ENCODE measurements at regions not wholly inside any gene's neighbourhood (a gene's known extent, or its start where the extent isn't known, plus 50 kb on each side); places are given as distances from the start of the nearest gene placed in this dataset.

DNA sequence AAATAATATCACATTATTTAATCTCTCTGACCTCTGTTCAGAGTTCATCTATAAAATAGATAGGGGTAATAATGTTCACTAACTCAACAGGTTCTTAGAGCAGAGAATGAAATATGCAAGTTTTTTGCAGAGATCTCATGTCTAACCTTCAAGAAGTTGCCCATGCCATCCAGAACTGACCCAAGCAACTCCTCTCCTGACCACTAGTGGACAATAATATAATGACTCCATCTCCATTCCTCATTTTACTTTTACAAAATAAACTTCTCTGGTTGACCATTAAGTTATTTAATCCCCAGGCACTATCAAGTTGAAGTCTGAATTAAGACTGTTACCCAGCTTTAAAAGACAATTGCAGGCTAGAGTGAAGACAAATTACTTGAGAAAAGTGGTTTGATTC, 382.6 kb downstream of the KCNA4 start:
- Mint-ChIP-seq H3K27me3 (ENCODE audit: low read depth) (peaks cover 21% of the 10 kb centered on the region), H3K27ac (ENCODE audit: unreplicated experiment) (no peak overlapping the region), H3K4me1 (ENCODE audit: low read depth) (no peaks in the 10 kb centered on the region), H3K9me3 (ENCODE audit: low read depth) (peaks cover 2% of the 10 kb centered on the region), H3K4me3 (ENCODE audit: unreplicated experiment) (no peak overlapping the region), H3K36me3 (ENCODE audit: low read depth) (no peaks in the 10 kb centered on the region)
- DNase-seq (ENCODE audit: low spot score): no peak
- TF ChIP-seq, protein P1, sequence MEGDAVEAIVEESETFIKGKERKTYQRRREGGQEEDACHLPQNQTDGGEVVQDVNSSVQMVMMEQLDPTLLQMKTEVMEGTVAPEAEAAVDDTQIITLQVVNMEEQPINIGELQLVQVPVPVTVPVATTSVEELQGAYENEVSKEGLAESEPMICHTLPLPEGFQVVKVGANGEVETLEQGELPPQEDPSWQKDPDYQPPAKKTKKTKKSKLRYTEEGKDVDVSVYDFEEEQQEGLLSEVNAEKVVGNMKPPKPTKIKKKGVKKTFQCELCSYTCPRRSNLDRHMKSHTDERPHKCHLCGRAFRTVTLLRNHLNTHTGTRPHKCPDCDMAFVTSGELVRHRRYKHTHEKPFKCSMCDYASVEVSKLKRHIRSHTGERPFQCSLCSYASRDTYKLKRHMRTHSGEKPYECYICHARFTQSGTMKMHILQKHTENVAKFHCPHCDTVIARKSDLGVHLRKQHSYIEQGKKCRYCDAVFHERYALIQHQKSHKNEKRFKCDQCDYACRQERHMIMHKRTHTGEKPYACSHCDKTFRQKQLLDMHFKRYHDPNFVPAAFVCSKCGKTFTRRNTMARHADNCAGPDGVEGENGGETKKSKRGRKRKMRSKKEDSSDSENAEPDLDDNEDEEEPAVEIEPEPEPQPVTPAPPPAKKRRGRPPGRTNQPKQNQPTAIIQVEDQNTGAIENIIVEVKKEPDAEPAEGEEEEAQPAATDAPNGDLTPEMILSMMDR (IDR thresholded peaks at IDR 0.05): peak; percentile 61

DNA sequence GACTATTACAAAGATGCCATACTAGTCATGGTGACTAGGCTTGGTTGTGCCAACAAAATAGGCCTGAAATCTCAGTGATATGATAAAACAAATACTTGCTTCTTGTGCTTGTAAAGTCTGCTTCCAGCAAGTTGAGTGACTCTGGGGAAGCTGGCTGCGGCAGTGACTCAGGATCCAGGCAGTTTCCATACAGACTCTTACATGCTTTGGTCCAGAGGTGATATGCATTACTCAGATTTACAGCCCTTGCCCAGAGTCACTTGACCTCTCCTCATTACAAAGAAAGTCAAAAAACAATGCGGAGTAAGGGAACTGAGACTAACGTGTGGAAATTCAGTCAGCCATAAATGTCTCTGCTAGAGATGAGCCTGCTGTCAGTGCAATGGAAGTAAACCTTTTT, 387.5 kb downstream of the KCNA4 start:
- Mint-ChIP-seq H3K4me3 (ENCODE audit: unreplicated experiment) (no peak overlapping the region), H3K36me3 (ENCODE audit: low read depth) (no peaks in the 10 kb centered on the region), H3K27me3 (ENCODE audit: low read depth) (peaks cover 10% of the 10 kb centered on the region), H3K4me1 (ENCODE audit: low read depth) (peaks cover 5% of the 10 kb centered on the region), H3K27ac (ENCODE audit: unreplicated experiment) (no peak overlapping the region), H3K9me3 (ENCODE audit: low read depth) (peaks cover 2% of the 10 kb centered on the region)
- TF ChIP-seq, protein P1 (IDR thresholded peaks at IDR 0.05): no peak
- DNase-seq (ENCODE audit: low spot score): no peak

DNA sequence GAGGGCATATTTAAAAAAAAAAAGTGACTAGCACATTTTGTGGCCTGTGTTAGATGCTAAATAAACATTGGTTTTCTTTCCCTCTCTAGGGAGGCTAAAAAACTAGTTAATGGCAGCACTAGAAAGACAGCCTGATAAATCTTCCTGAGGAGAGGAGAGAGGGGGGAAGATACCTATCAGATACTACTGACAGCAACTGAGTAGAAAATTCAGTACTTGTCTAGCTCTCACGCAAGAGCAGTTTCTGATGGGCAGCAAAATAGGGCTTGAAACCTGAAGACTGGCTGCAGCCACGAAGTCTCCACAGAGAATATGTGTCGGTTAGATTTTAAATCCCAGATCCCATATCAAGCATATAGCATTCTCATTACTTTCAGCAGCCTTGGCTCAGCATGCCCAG, 388.2 kb downstream of the KCNA4 start:
- no peaks in the 10 kb centered on the region for H3K36me3 Mint-ChIP-seq (ENCODE audit: low read depth)
- H3K27ac Mint-ChIP-seq (ENCODE audit: unreplicated experiment): no peak overlapping the region
- TF ChIP-seq, protein P1 (IDR thresholded peaks at IDR 0.05): no peak
- peaks cover 10% of the 10 kb centered on the region for H3K27me3 Mint-ChIP-seq (ENCODE audit: low read depth)
- H3K4me3 Mint-ChIP-seq (ENCODE audit: unreplicated experiment): no peak overlapping the region
- H3K9me3 Mint-ChIP-seq (ENCODE audit: low read depth): peaks cover 2% of the 10 kb centered on the region
- peaks cover 5% of the 10 kb centered on the region for H3K4me1 Mint-ChIP-seq (ENCODE audit: low read depth)
- no peak for DNase-seq (ENCODE audit: low spot score)

DNA sequence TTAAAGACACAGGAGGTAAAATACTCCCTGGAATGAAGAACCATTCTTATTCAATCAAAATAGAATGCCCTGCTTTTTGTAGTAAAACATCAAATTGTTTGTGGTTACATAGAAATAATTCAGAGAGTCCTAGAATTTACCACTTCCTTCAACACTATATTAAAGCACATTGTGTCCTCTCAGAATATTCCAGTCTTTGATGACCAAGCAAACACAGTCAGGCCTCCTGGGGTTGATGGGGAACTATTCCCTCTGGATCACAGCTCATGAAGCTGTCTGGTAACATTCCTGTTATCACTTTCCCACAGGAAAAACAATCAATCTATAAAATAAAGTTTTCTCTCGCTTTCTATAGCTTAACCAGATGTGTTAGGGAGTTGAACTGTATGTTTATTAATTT, 389.3 kb downstream of the KCNA4 start:
- Mint-ChIP-seq H3K27me3 (ENCODE audit: low read depth) (peaks cover 10% of the 10 kb centered on the region), H3K4me3 (ENCODE audit: unreplicated experiment) (no peak overlapping the region), H3K27ac (ENCODE audit: unreplicated experiment) (no peak overlapping the region), H3K36me3 (ENCODE audit: low read depth) (no peaks in the 10 kb centered on the region), H3K9me3 (ENCODE audit: low read depth) (peaks cover 2% of the 10 kb centered on the region), H3K4me1 (ENCODE audit: low read depth) (peaks cover 5% of the 10 kb centered on the region)
- no peak for DNase-seq (ENCODE audit: low spot score)
- TF ChIP-seq, protein P1 (IDR thresholded peaks at IDR 0.05): no peak

DNA sequence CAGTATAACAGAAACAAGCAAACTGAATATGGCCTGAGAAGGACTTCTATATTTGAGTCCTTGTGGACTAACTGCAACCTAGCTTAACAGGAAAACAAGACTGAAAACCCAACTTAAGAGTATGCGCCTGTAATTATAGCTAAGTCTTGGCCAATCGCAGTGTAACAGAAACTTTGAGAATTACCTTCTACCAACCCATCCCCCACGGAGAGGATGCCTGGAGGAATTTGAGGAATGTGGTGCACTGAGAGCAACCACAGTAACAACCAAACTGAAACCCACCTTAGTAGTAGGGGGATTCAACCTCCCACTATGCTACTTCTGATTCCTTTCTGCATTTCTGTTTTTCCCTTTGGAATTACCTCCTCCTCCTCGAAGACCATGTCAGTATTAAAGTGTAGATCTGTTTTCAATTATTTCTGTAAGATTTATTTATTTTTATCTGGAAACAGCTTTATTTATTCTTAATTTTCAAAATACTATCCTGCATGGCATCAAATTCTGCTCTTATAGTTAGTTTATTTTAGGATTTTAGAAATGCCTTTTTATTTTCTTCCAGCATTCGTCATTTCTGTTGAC, 393.6 kb downstream of the KCNA4 start:
- Mint-ChIP-seq H3K9me3 (ENCODE audit: low read depth) (no peaks in the 10 kb centered on the region), H3K36me3 (ENCODE audit: low read depth) (no peaks in the 10 kb centered on the region), H3K27me3 (ENCODE audit: low read depth) (peaks cover 2% of the 10 kb centered on the region), H3K4me3 (ENCODE audit: unreplicated experiment) (no peak overlapping the region), H3K4me1 (ENCODE audit: low read depth) (peaks cover 5% of the 10 kb centered on the region), H3K27ac (ENCODE audit: unreplicated experiment) (no peak overlapping the region)
- no peak for DNase-seq (ENCODE audit: low spot score)
- TF ChIP-seq, protein P1 (IDR thresholded peaks at IDR 0.05): no peak

Data from chondrocyte (in vitro differentiated cells).